ENCODE measurements at regions not wholly inside any gene's neighbourhood (a gene's known extent, or its start where the extent isn't known, plus 50 kb on each side); places are given as distances from the start of the nearest gene placed in this dataset.

GRCh38 chr10:110357252-110357780 is 52.6 kb upstream of the SMNDC1 start:
- Mint-ChIP-seq H3K27me3 (peaks cover 5% of the 10 kb centered on the region), H3K27ac (peak overlapping the region; percentile 94), H3K4me1 (peaks cover 65% of the 10 kb centered on the region), H3K9me3 (ENCODE audit: insufficient read depth) (no peaks in the 10 kb centered on the region), H3K4me3 (peak overlapping the region; percentile 86)
- CTCF ChIA-PET = interaction anchor here (1.1 to 6.3 kb wide), 5 partner anchors 31 to 191 kb away, joined by 3 to 164 read pairs (median 72); partner anchors contain the start of gene DUSP5
- Histone ChIP-seq H3K27me3 (replicated peaks in 1 of 4; ENCODE audit: control extremely low read depth in 1 of 4, control insufficient read depth in 3 of 4, insufficient read depth in 4 of 4, low read length in 3 of 4) (peaks cover 0 to 6% (median 0%) of the 10 kb centered on the region in 4 experiments), H3K4me1 (ENCODE audit: control insufficient read depth in 2 of 2, insufficient read depth in 2 of 2, low read length in 2 of 2) (peaks cover 54 to 58% of the 10 kb centered on the region in 2 donors), H3K36me3 (replicated peaks in 1 of 2; ENCODE audit: control extremely low read depth in 1 of 2, control insufficient read depth in 1 of 2, extremely low read depth in 1 of 2, insufficient read depth in 2 of 2, low read length in 1 of 2) (no peaks in the 10 kb centered on the region), H4K20me1 (ENCODE audit: control insufficient read depth, insufficient read depth, low read length, poor library complexity, severe bottlenecking) (no peaks in the 10 kb centered on the region), H3K4me2 (replicated peaks; ENCODE audit: low read depth, low read length, poor library complexity, severe bottlenecking) (peak overlapping the region; percentile 69), H3K27ac (ENCODE audit: low read length in 2 of 2) (peak overlapping the region; percentile 85 to 89), H3K79me2 (ENCODE audit: control insufficient read depth, insufficient read depth, low read length) (no peaks in the 10 kb centered on the region), H3K4me3 (ENCODE audit: control extremely low read depth in 1 of 5, extremely low read depth in 1 of 5, insufficient read depth in 1 of 5, low read depth in 2 of 5, low read length in 4 of 5) (peak overlapping the region in 4 of 5 experiments; percentile 8 to 46 (median 38)), H3K9ac (ENCODE audit: low read length) (peak overlapping the region; percentile 43), H2AFZ (ENCODE audit: insufficient read depth, low read depth, low read length, poor library complexity, severe bottlenecking) (peak overlapping the region; percentile 12), H3K9me3 (ENCODE audit: control extremely low read depth in 1 of 3, control insufficient read depth in 2 of 3, insufficient read depth in 1 of 3, low read length in 2 of 3) (peaks cover 0 to 3% (median 0%) of the 10 kb centered on the region in 3 donors)
- POLR2A ChIA-PET = interaction anchor here (0.9 to 4.2 kb wide), 6 partner anchors 10 to 188 kb away, joined by 3 to 30 read pairs (median 7); partner anchors contain the start of gene DUSP5
- TF ChIP-seq EZH2 (IDR thresholded peaks at IDR 0.05; ENCODE audit: borderline replicate concordance, insufficient read depth, low read depth, low read length, poor library complexity, severe bottlenecking) = no peak
- TF ChIP-seq CTCF (IDR thresholded peaks at IDR 0.05) = no peak
- 63% methylated on average over 13 of the region's 17 CpGs for WGBS (ENCODE audit: insufficient coverage)
- ATAC-seq (ENCODE audit: low read depth) (no peak), DNase-seq (peak; percentile 61)
- intact Hi-C loops (cut with micrococcal nuclease) = loop anchor here (2.0 to 5.0 kb wide), 5 partner anchors 101 to 561 kb away; partner anchors contain the start of genes BBIP1, MXI1 and SHOC2

- Histone ChIP-seq H3K27ac (ENCODE audit: low read length in 2 of 2) (peak overlapping the region in 1 of 2 donors; percentile 89), H3K79me2 (ENCODE audit: control insufficient read depth, insufficient read depth, low read length) (no peaks in the 10 kb centered on the region), H3K27me3 (replicated peaks in 1 of 4; ENCODE audit: control extremely low read depth in 1 of 4, control insufficient read depth in 3 of 4, insufficient read depth in 4 of 4, low read length in 3 of 4) (peaks cover 0 to 6% (median 0%) of the 10 kb centered on the region in 4 experiments), H2AFZ (ENCODE audit: insufficient read depth, low read depth, low read length, poor library complexity, severe bottlenecking) (no peak overlapping the region), H3K9ac (ENCODE audit: low read length) (peak overlapping the region; percentile 43), H3K9me3 (ENCODE audit: control extremely low read depth in 1 of 3, control insufficient read depth in 2 of 3, insufficient read depth in 1 of 3, low read length in 2 of 3) (peaks cover 0 to 3% (median 0%) of the 10 kb centered on the region in 3 donors), H3K36me3 (replicated peaks in 1 of 2; ENCODE audit: control extremely low read depth in 1 of 2, control insufficient read depth in 1 of 2, extremely low read depth in 1 of 2, insufficient read depth in 2 of 2, low read length in 1 of 2) (no peaks in the 10 kb centered on the region), H3K4me2 (replicated peaks; ENCODE audit: low read depth, low read length, poor library complexity, severe bottlenecking) (peak overlapping the region; percentile 69), H4K20me1 (ENCODE audit: control insufficient read depth, insufficient read depth, low read length, poor library complexity, severe bottlenecking) (no peaks in the 10 kb centered on the region), H3K4me3 (ENCODE audit: control extremely low read depth in 1 of 5, extremely low read depth in 1 of 5, insufficient read depth in 1 of 5, low read depth in 2 of 5, low read length in 4 of 5) (peak overlapping the region in 1 of 5 experiments; percentile 46), H3K4me1 (ENCODE audit: control insufficient read depth in 2 of 2, insufficient read depth in 2 of 2, low read length in 2 of 2) (peaks cover 54 to 58% of the 10 kb centered on the region in 2 donors)
- no peak for TF ChIP-seq CTCF (IDR thresholded peaks at IDR 0.05)
- peak overlapping the region; percentile 94 for H3K27ac Mint-ChIP-seq
- intact Hi-C loops (cut with micrococcal nuclease) = loop anchor here (2.0 to 5.0 kb wide), 5 partner anchors 101 to 561 kb away; partner anchors contain the start of genes BBIP1, MXI1 and SHOC2
- ChIA-PET POLR2A (interaction anchor here (1.6 to 4.2 kb wide), 3 partner anchors 56 to 188 kb away, joined by 5 to 30 read pairs (median 7); no protein-coding TSS in a partner anchor), CTCF (interaction anchor here (0.8 to 4.3 kb wide), 2 partner anchors 55 to 56 kb away, joined by 3 to 72 read pairs; no protein-coding TSS in a partner anchor)
- H3K27me3 Mint-ChIP-seq = peaks cover 6% of the 10 kb centered on the region
- ATAC-seq (ENCODE audit: low read depth) = no peak
- H3K4me1 Mint-ChIP-seq = peaks cover 65% of the 10 kb centered on the region
- WGBS (ENCODE audit: insufficient coverage) = 91% methylated on average over 9 of the region's 9 CpGs
- H3K9me3 Mint-ChIP-seq (ENCODE audit: insufficient read depth) = no peaks in the 10 kb centered on the region
- no peak for DNase-seq
- peak overlapping the region; percentile 86 for H3K4me3 Mint-ChIP-seq
These were observed 53.2 kb upstream of the SMNDC1 start for GRCh38 chr10:110357871-110358270.

All from B cell (primary cell).